Lower lobe of right lung (tissue), 2 donors: ENCODE measurements at regions not wholly inside any gene's neighbourhood (a gene's known extent, or its start where the extent isn't known, plus 50 kb on each side); places are given as distances from the start of the nearest gene placed in this dataset.

Experiments
- ATAC-seq, 2 donors: fragments of 200-7000 bp; cut with Tn5 transposase; one replicate each; pipeline ENCODE4 v1.9.1; 2020 to 2022; ENCODE audit warnings: mild to moderate bottlenecking in 2 of 2, moderate library complexity in 2 of 2
- DNase-seq: peaks from one replicate; pipeline ENCODE4 v3.0.0-alpha.2; 2020
- H3K27ac ChIP-seq: fragments of 200-600 bp; one replicate; pipeline ENCODE4 v1.8.0; 2022
- H3K27me3 ChIP-seq: fragments of 200-600 bp; one replicate; pipeline ENCODE4 v1.8.0; 2022; ENCODE audit warnings: low read depth
- H3K36me3 ChIP-seq: fragments of 200-600 bp; one replicate; pipeline ENCODE4 v1.8.0; 2022; ENCODE audit warnings: mild to moderate bottlenecking
- H3K4me1 ChIP-seq: fragments of 200-600 bp; one replicate; pipeline ENCODE4 v1.8.0; 2022
- H3K4me3 ChIP-seq: fragments of 200-600 bp; one replicate; pipeline ENCODE4 v1.8.0; 2022; ENCODE audit warnings: mild to moderate bottlenecking
- H3K9me3 ChIP-seq: fragments of 200-600 bp; one replicate; pipeline ENCODE4 v1.8.0; 2022
- intact Hi-C: fragments of 100-400 bp; cut with DNase I; formaldehyde crosslinking; loops from one replicate; pipeline ENCODE4 v1.11.0; 2022
- TF ChIP-seq, protein P1 (sequence below): fragments of 200-600 bp; IDR thresholded peaks from one replicate; pipeline ENCODE4 v1.8.0; 2022; ENCODE audit warnings: antibody characterized with exemption, mild to moderate bottlenecking
- donor health status: DM: no; HTN: yes; CAD: no; lungs with severe emphysema.

DNA sequence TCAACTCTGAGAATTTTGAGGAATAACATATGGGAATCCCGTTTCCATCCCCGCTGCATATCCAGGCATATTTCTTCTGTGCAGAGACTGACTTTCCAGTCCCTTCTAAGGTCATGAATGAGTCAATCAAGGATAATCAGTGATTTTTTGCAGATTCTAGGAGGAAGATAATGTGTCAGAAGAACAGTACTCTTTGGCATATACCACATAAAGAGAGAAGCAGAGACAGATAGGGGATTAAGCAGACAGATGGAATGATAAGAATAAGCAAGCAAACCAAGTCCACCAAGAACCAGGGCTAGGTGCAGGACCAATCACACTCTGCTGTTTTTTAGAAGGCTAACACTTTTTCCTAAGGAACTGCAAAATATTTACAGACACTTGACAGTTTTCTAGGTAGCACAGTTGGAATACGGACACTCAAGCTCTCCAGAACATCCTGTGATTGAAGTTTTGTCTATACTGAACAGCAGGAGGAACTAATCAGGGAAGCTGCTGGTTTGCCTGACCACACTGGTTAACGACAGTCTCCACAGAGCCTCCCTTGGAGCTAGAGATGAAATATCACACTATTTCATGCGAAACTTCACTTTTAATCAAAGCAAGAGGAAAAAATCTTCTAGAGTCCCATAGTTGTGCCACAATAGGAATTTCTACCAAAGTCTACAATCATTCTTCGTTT, 450.0 kb upstream of the KCNMB2 start:
- no peaks in the 10 kb centered on the region for H3K36me3 ChIP-seq
- no peak overlapping the region for H3K27ac ChIP-seq
- no peaks in the 10 kb centered on the region for H3K27me3 ChIP-seq
- TF ChIP-seq, protein P1, sequence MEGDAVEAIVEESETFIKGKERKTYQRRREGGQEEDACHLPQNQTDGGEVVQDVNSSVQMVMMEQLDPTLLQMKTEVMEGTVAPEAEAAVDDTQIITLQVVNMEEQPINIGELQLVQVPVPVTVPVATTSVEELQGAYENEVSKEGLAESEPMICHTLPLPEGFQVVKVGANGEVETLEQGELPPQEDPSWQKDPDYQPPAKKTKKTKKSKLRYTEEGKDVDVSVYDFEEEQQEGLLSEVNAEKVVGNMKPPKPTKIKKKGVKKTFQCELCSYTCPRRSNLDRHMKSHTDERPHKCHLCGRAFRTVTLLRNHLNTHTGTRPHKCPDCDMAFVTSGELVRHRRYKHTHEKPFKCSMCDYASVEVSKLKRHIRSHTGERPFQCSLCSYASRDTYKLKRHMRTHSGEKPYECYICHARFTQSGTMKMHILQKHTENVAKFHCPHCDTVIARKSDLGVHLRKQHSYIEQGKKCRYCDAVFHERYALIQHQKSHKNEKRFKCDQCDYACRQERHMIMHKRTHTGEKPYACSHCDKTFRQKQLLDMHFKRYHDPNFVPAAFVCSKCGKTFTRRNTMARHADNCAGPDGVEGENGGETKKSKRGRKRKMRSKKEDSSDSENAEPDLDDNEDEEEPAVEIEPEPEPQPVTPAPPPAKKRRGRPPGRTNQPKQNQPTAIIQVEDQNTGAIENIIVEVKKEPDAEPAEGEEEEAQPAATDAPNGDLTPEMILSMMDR: no peak
- DNase-seq (no peak), ATAC-seq (no peak)
- H3K4me1 ChIP-seq: peaks cover 23% of the 10 kb centered on the region
- H3K4me3 ChIP-seq: no peak overlapping the region
- no peaks in the 10 kb centered on the region for H3K9me3 ChIP-seq
- intact Hi-C loops: no loop called here

DNA sequence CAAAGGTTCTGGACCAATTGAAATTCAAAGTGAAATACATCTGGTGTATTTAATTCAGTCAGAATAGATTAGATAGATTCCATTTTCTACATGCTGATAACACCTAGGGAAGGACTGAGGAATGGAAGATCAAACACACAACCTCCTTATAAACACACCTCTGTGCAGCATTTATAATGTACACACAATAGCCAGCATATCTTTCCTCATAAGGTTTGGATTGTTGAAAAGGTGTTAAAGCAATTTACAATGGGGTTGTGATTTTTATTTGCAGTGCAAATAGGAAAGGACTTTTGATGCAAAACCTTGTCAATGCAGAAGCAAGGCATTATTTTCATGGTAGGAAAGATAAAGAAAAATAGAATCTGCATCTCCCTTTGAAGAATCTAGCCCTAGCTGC, 448.9 kb upstream of the KCNMB2 start:
- Histone ChIP-seq H3K4me3 (no peak overlapping the region), H3K27me3 (no peaks in the 10 kb centered on the region), H3K27ac (no peak overlapping the region), H3K9me3 (no peaks in the 10 kb centered on the region), H3K4me1 (peaks cover 23% of the 10 kb centered on the region), H3K36me3 (no peaks in the 10 kb centered on the region)
- no peak for ATAC-seq
- intact Hi-C loops: no loop called here
- no peak for DNase-seq
- TF ChIP-seq, protein P1: no peak

DNA sequence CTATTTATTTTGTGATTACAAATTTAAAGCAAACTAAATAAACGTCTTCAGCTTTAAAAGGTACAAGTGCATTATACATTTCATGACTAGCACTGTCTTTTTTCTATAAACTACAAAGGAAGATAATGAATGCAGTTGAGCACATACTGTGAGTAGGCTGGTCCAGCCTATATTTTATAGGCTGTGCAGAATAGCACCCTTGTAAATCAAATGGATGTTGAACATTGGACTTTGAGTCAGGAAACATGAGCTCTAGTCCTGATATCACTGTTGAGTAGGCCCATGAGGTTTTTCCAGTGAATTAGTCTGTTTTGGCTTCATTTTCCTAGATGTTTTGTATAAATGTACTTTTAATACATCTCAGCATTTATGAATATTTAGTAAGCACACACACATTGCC, 447.3 kb upstream of the KCNMB2 start:
- ATAC-seq: no peak
- Histone ChIP-seq H3K27me3 (no peaks in the 10 kb centered on the region), H3K27ac (no peak overlapping the region), H3K4me3 (no peak overlapping the region), H3K36me3 (no peaks in the 10 kb centered on the region), H3K9me3 (no peaks in the 10 kb centered on the region), H3K4me1 (peaks cover 22% of the 10 kb centered on the region)
- no peak for DNase-seq
- TF ChIP-seq, protein P1: no peak
- intact Hi-C loops: no loop called here

DNA sequence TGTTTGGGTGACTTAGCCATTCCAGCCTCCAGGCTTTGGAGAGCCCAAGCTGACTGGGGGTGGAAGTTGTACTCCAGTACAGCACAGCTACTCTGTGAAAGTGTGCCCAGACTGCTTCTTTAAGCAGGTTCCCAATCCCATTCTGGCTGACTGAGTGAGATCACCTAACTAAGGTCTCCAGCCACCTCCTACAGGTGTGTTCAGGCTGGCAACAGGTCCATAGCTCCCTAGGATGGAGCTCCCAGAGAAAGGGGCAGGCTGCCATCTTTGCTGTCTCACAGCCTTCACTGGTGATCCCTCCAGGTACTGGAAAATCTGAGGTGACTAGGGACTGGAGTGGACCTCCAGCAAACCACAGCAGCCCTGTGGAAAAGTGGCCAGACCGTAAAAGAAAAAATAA, 445.3 kb upstream of the KCNMB2 start:
- DNase-seq (no peak), ATAC-seq (no peak)
- TF ChIP-seq, protein P1: no peak
- Histone ChIP-seq H3K27me3 (no peaks in the 10 kb centered on the region), H3K4me1 (peaks cover 3% of the 10 kb centered on the region), H3K9me3 (no peaks in the 10 kb centered on the region), H3K4me3 (no peak overlapping the region), H3K36me3 (no peaks in the 10 kb centered on the region), H3K27ac (no peak overlapping the region)
- intact Hi-C loops: no loop called here

DNA sequence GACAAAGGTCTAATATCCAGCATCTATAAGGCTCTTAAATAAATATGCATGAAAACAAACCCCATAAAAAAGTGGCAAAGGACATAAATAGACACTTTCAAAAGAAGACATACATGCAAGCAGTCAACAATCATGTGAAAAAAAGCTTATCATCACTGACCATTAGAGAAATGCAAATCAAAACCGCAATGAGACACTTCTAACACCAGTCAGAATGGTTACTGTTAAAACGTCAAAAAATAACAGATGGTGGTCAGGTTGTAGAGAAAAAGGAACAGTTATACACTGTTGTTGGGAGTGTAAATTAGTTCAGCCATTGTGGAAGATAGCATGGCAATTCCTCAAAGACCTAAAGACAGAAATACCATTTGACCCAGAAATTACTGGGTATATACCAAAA, 440.7 kb upstream of the KCNMB2 start:
- H3K36me3 ChIP-seq: no peaks in the 10 kb centered on the region
- no peaks in the 10 kb centered on the region for H3K9me3 ChIP-seq
- no peaks in the 10 kb centered on the region for H3K27me3 ChIP-seq
- ATAC-seq (no peak), DNase-seq (no peak)
- H3K4me1 ChIP-seq: no peaks in the 10 kb centered on the region
- H3K27ac ChIP-seq: no peak overlapping the region
- H3K4me3 ChIP-seq: no peak overlapping the region
- TF ChIP-seq, protein P1: no peak
- intact Hi-C loops: no loop called here
